HG03108 (cell line): ENCODE measurements at regions not wholly inside any gene's neighbourhood (a gene's known extent, or its start where the extent isn't known, plus 50 kb on each side); places are given as distances from the start of the nearest gene placed in this dataset.
"Not testable (repeated sequence)": the region's sequence is repeated elsewhere in the genome, so short reads cannot be mapped to it uniquely, and the experiment has no call there.

Source experiments
- ATAC-seq: cut with Tn5 transposase; IDR thresholded peaks from one replicate; pipeline ENCODE4 v1.9.1; 2021; ENCODE audit warnings: moderate library complexity; ENCODE audit not compliant: unreplicated experiment

DNA sequence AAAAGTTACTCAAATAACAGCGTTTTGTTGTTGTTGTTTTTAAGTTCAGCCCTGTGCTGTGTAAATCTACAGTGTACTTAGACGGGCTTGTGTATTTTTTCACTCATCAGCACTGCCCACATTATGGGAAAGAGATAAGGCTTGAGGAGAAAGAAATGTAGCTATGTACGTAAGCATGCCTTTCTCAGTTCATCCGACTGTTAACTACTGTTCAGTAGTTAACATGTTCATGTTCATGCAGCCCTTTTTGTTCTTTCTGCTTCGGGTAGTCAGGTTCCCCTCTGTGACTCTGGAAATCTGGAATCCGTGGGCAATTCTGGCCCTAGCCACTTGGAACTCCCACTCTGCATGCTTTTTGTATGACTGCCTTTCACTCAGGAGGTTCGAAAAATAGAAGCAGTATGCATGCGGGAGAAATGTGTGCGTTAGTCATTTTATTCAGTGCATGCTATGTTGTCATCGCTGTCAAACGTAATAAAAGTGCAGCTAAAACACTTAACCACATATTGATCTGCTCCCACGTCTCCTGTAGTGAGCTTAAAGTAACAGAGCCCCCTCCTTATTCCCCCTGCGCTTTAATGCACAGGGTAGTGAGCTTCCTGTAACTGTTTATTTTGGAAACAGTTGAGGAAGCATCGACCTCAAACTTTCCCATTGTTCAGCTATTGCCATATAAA, 283.1 kb upstream of the NR2F2 start:
- no peak for ATAC-seq

DNA sequence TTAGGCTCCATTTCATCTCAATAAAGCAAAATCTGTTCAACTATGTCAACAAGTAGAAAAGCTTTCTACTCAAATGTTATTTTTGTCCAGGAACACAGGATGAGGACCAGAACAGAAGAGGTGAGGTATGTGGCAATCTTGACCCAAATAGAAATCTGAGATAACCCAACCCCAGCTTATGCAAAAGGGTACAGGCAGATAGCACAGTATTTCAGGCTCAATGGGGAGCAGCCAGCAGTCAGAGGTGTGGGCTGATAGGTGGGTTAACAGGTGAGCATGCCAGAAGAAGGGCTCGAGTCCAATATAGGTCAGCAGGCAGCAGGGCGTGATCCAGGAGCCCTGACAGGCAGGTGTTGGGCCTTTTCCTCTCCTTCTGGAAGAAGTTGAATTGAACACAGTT, 281.2 kb upstream of the NR2F2 start:
- ATAC-seq: no peak

DNA sequence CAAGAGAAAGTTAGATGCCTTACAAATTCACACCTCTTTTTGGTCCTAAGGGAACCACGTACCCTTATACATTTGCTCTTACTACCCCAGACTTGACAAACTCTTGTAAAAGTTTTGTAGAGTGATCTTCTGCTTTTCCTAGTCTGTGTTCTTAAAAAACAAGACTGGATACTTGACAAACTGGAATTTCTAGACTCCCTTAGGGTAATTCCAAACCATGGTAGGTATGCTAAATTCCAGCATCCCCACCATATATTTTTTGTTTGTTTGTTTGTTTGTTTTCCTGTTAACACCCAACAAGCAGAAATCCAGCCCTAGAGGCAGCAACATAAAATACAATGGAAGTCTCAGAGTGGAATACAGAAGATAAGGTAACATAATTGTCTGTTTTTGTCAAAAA, 280.7 kb upstream of the NR2F2 start:
- ATAC-seq: no peak

DNA sequence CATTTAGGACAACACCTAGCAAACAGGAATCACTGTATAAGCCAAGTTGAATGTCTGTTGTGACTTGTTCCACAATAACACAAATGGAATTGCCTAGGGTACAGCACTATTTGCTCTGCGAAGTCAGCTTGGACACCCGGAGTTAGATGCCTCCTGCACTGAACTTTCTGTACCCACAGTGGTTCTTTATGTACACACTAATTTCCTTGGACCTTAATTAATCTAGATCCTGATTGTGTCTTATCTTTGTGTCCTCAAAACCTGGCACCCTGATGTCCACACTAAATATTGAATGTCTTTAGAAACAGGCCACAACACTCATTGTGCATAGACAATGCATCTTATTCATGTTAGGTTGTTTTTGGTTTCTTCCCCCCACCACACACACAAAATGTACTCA, 278.9 kb upstream of the NR2F2 start:
- no peak for ATAC-seq

DNA sequence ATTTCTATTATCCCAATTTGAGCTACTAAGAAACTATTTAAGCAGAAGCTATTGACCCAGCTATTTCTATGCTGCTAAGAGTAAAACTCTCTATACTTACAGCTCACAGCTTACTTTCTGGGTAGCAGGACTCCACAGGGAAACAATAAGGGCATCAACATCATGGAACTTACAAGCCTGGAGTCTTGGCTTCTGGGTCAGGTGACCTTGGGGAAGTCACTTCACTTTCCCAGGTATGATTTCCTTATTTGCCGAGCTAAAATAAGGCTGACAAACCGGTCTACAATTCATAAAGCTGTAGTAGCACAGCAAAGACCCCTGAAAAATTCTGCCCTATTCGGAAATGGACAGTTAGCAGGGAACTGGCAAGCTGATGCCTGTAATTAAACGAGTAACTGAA, 278.3 kb upstream of the NR2F2 start:
- no peak for ATAC-seq

DNA sequence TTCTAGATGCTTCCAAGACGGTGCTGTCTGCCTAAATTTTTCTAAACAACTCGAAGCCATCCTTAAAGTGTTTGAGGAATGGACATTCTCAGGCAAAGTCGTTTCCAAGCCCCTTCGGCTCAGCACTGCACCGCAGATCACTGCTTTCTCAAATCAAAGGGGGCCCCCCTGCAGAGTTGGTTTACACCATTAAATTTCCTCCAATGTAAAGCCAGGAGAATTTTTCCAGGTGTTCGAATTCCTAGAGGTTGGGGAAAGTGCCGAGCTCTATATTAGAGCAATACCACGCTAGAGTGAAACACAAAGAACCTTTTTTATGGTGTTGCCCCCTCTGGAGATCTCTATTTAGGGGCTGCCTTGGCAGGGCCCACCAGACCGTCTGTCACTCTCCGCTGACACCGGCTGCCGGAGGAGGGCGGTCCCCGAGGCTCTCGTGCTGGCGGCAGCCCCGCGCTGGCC, 277.9 kb upstream of the NR2F2 start:
- no peak for ATAC-seq

DNA sequence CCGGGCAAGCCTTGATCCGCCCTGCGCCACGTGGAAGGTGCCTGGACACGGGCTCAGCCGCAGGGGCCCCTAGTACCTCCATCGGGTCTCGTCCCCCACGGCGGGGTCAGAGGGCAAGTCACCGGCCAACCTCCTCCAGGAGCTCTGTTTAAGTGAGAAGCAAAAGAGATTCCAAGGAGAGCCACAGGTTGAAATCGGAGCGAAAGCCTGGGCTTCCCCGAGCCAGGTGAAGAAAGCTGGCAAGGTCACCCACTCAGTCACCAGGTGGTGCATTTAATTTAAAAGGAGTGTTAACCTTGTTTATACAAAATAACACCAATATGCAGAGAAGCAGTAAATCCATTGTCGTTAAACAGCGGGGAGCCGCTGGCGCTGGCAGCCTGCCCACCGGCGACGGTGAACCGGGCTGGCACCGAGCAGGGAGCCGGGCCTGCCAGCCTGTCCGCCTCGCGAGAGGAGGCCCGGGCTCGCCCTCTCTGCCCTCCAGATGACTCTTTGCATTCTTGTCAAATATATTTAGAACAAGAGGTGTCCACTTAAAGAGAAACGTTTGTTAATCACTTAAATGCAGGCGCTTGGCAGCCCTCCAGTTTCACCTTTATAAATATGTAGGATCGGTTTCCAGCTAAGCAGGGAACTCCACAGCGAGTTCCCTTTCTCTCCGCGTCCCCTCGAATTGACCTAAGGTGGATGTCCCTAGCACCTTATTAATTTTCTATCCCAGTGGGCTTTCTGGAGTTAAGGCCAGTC, 277.3 kb upstream of the NR2F2 start:
- ATAC-seq: no peak

DNA sequence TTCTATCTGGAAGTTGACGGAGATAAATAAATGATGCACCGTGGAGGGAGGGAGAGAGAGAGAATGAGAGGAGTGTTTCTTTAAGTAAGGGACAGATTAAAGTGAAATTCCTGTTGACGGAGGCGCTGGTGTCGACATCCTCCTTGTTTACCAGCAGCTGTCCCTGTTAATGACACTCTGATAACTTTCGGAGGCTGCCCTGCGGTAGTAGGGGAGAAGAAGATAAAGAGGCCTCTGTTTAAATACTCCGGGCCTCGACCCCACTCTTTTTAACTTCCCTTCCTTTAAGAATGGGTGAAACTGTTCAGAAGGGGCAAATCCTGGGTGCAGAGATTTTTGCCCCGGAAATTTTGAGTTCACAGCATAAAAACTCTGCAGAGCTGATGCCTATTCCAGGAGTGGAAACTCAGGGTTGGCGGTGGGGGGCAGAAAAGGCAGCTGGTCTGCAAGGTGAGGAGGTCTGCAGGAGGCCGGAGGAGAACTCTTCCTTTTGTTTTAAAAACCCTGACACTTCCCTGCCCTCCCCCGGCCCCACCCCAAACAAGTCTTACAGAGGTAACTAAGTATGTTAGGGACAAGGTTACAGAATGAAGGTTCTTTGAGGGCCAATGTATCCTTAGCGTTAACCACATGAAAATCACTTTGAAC, 276.6 kb upstream of the NR2F2 start:
- ATAC-seq: no peak

DNA sequence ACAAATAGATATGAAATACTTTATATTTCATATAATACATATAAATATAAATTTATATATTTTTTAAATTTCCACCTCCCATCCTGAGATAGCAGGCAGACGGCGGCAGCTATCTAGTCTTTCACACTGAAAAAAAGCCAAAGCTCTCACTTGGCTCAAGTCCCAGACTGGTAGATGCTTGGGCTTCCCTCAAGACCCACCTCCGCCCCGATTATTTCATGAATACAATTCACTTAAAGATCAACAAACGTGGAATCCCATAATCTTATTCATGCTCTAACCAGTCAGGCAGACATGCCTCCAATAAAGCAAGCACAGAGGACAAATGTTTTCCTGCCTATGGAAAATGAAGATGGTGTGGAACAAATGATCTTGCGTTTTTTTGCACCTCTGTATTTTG, 275.9 kb upstream of the NR2F2 start:
- ATAC-seq: no peak

DNA sequence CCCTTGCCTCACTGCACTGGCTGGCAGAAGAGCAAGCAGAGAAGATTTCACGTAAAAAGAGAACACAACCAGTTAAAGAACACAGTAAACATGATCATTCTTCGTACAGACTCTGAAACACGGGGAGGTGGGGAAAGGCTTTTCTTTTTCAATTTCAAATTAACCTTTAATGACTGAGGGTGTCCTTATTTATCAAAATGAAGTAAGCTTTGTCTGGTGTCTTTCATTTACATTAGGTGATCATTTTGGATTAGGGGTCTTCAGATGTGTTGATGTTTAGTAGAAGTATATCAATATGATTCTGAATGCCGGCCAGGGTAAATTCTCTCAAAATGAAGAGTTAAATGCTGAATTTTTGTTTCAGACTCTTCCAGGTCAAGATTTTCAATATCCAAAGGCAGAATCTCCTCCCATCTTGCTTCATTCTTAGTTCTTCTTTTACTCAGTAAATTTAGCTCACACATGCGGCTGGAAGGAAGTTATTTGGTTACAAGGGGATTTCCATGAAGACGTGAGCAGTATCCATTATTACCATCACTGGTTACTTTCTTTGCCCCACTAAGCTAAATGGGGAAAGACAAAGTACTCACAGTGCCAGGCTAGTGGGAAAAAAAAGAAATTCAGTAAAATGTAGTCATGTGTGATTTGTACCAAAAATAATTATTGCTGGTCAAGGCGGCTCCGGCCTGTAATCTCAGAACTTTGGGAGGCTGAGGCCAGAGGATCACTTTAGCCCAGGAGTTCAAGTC, 272.2 kb upstream of the NR2F2 start:
- peak; percentile 80 for ATAC-seq

DNA sequence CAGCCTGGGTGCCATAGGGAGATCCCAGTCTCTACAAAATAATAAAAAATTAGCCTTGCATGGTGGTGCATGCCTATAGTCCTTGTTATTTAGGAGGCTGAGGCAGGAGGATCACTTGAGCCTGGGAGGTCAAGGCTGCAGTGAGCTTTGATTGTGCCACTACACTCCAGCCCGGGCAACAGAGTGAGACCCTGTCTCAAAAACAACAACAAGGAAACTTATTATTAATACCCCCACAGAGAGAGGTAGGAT, 271.7 kb upstream of the NR2F2 start:
- ATAC-seq: peak; percentile 9

DNA sequence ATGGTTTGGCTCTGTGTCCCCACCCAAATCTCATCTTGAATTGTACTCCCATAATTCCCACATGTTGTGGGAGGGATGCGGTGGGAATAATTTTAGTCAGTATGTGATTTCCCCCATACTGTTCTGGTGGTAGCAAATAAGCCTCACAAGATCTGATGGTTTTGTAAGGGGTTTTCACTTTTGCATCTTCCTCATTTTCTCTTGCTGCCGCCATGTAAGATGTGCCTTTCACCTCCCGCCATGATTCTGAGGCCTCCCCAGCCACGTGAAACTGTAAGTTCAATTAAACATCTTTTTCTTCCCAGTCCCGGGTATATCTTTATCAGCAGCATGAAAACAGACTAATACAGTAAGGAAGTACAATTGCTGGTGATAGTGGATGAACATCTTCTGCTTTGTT, 269.9 kb upstream of the NR2F2 start:
- not testable (repeated sequence) for ATAC-seq

DNA sequence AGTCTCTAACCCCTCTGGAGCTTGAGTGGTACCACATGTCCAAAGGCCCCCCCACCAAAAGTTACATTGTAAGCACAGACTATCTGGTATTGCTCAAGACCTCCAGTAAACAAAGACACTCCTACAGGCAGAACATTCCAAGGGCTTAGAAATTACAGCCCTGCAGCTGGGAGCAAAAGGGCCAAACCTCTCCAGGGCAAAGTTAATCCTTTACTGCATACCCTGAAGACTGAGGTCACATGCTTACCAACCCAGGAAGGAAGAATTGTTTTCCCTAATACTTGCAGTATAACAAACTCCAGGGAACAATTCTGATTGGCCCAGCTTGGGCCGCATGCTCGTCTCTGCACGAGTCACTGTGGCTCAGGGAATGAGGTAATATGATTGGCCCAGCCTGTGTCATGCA, 266.1 kb upstream of the NR2F2 start:
- ATAC-seq: no peak

DNA sequence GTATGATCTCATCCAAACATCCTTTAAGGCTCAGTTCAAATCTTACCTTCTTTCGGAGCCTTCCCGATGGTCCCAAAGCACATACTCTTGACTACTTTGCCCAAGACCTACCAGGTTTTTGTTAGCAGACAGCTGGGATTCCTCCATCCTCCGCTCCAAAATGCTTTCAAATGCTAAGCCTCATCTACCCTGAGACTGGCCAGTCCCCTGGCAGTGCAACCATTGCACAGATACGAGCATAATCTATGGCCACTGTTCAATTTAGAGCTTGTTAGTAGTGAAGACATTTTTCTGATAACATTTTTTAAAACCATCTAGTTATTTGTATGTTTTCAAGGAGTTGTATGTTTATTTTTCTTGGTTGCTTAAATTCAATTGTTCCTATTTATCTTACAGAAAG, 264.4 kb upstream of the NR2F2 start:
- ATAC-seq: no peak

DNA sequence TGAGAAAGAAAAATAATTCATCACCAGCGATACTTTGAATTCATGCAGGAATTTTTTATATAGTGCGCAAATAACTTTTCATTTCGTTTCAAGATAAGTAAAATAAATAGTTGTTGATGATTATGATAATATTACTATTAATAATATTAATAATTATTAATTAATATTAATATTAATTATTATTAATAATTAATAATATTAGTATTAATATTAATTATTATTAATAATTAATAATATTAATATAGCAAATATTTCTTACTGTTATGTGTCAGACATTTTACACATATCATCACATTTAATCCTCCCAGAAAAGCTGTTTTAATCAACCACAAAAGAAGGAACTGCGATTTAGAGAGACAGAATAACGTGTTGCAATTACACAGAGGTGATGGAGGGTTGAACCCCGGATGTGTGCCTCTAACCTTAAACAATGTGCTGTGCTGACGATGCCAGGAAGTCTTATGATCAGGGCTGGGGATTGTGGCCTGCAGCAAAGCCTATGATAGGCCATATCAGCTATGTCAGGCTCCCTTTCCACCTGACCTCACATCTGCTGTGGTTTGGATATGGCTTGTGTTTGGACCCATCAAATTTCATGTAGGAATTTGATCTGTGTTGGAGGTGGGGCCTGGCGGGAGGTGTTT, 263.5 kb upstream of the NR2F2 start:
- no peak for ATAC-seq

DNA sequence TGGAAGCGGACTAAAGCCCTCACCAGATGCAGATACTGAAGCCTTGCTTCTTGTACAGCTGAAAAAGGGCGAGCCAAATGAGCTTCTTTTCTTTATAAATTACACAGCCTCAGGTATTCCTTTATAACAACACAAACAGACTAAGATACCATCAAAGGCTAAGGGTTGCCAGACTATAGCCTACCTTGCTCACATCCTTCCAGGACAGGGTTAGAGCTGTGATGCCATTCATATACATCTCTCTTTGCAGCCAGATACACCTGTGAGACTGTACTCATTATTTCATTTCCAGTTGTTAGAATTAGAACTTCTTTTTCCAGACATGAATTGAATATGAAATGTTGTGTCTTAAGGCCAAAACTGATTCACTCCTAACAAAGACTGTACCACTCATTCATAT, 262.8 kb upstream of the NR2F2 start:
- no peak for ATAC-seq

DNA sequence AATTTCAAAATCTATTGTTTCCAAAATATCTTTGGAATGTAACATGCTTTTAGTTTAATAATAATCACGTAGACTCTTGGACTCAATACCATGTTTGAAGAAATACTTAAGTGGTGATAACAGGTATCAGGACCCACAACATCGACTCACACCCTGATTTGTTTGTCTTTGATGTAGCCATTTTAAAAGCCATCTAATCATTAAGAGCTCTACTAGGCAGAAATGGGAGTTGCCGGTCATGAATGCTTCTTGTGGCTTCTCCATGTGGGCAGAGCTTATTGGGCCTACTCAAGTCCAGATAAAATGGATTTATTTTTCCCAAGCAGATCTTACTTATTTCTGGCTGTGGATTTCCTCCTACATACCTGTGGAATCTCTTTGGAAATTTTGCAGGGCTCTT, 261.6 kb upstream of the NR2F2 start:
- no peak for ATAC-seq

DNA sequence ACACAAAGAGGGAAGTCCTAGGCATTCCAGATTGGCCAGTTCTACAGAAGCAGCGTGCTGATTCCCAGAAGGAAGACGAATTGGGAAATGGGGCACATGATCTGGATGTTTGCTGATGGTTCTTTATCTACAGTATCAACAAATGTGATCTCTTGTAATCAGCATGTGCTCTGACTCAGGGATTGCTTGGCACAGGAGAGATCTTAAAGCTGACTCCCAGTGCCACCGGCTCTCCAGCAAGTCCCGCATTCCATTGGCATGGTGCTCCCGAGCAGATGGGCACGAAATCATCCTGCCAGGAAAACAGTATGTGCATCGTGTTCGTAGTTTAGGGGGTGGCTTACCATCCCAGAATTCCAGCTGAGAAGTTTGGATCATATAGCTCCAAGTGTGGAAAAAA, 259.9 kb upstream of the NR2F2 start:
- ATAC-seq: no peak

DNA sequence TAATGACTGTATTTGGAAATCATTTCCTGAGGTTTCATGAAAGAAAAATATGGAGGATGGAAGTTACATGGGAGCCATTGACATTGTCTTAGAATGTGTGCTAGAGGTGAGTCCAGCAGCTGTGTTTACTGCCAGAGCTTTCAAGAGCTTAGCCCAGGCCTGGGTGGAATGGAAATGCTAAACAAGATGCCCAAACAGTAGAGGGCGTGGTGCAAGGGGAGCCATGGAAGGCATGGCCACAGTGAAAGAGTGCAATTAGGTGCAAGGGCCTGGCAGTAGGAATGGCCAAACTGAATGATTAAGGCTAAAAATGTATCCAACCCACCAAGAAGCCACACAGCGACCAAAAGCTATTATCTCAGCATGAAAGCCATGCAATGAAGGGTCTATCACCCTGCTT, 257.7 kb upstream of the NR2F2 start:
- no peak for ATAC-seq

DNA sequence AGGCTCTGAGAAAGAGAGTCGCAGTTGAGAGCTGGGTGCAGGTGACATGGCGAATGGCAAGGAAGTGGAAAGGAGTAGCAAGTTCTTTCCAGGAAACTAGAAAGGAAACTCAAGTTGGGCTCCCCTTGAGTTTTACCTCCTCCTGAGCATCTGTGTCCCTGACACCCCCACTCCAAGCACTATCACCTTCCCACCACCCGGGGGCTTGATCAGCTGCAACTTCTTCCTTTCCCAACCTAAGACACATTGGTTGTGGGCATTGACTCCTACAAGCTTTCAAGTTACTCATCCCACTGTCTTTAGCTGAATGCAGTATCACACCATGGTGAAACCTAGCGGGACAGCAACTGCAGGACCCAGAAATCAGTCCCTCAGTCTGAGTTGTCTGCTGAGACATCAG, 256.6 kb upstream of the NR2F2 start:
- ATAC-seq: no peak

DNA sequence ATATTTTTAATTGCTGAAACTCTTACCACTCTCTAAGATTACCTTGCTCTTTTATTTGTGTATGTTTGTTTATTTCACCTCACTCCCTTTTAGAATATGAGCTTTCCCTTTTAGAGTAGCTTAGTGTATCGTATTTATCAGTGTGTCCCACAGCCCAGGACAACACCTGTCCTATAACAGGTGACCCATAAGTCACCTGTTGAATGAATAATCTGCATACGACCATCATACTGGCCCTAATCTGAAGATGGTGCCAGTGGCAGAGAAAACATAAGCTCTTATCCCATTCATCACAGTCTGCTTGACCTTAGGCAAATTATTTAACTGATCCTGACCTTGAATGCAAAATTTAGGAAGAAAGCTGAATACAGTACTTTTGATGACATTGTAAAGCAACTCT, 254.6 kb upstream of the NR2F2 start:
- ATAC-seq: no peak
